ENCODE measurements at regions not wholly inside any gene's neighbourhood (a gene's known extent, or its start where the extent isn't known, plus 50 kb on each side); places are given as distances from the start of the nearest gene placed in this dataset.

DNA sequence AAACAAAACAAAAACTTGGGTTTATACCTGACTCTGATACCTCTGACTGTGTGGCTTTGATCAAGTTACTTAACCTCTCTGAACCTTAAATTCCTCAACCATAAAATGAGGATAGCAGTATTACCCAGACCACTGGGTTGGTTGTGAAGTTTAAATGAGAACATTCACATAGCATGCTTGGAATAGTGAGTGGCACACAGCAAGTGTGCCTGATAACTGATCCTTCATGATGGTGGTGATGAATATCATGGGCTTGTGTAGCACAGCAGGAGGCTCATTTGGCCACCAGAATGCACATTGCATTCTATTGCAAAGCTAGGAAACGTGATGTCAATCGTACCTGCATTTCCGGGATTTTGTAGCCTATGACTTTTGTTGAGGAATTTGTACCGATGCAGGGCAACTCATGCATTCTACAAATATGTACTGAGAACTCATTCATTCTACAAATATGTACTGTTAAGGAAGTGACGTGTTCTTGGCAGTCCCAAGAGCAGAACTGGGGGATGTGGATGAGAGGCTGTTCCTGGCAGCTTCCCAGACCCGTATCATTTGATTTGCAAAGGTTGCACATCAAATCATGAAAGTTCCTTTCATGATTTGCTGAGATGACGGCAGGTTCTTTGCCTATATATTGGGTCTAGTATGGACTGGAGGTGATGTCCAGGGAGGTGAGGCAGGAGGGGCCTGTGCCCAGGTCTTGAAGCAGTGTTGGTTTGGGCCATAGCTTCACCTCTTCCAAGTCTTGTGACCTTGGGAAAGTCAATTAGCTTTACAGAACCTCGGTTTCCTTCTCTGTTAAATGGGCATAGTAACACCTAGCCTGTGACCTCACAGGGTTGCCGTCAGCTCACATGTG lies 94.6 kb upstream of the SMNDC1 start:
- no peak for DNase-seq

GRCh38 chr10:110399965-110400933 lies 95.5 kb upstream of the SMNDC1 start:
- DNase-seq, result no peak

GRCh38 chr10:110401401-110402076 lies 96.2 kb upstream of the DUSP5 start:
- no peak for DNase-seq

DNA sequence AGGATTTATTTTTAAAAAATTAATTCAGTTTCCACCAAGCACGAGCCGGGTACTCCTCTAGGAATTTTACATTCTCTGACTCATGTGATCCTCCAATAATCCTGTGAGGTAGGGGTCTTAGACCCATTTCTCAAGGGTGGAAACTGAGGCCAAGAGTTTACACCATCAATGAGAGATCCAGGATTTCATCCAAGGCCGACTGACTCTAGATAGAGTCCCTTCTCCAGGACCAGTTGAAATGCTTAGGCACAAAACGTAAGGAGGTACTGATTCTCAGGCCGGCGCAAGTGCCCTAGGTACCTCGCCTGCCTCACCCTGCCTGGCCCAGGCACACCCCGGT lies 95.7 kb upstream of the DUSP5 start:
- no peak for DNase-seq

- DNase-seq, result no peak
Measured at GRCh38 chr10:110403593-110403992, 94.1 kb upstream of the DUSP5 start.

GRCh38 chr10:110404413-110404812 lies 93.3 kb upstream of the DUSP5 start:
- DNase-seq, result no peak

GRCh38 chr10:110404825-110405224 lies 92.9 kb upstream of the DUSP5 start:
- no peak for DNase-seq

DNA sequence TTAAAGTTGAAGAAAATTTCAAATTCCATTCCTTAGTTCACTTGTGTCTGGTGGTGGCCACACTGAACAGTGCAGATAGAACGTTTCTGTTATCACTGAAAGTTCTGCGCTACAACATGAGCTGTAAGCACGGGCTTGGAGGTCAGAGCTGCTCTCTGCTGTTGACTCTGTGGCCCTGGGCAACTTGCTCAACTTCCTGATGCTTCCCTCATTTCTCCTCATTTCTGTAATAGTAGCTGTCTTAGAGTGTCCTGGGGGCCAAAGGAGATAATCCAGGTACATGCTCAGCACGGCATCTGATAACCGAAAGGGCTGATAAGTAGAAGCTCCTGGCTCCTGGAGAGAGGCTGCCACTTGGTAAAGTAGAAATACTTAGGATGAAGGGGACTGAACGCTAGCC lies 92.3 kb upstream of the DUSP5 start:
- no peak for DNase-seq

GRCh38 chr10:110407301-110408170 lies 90.2 kb upstream of the DUSP5 start:
- DNase-seq, result no peak

DNA sequence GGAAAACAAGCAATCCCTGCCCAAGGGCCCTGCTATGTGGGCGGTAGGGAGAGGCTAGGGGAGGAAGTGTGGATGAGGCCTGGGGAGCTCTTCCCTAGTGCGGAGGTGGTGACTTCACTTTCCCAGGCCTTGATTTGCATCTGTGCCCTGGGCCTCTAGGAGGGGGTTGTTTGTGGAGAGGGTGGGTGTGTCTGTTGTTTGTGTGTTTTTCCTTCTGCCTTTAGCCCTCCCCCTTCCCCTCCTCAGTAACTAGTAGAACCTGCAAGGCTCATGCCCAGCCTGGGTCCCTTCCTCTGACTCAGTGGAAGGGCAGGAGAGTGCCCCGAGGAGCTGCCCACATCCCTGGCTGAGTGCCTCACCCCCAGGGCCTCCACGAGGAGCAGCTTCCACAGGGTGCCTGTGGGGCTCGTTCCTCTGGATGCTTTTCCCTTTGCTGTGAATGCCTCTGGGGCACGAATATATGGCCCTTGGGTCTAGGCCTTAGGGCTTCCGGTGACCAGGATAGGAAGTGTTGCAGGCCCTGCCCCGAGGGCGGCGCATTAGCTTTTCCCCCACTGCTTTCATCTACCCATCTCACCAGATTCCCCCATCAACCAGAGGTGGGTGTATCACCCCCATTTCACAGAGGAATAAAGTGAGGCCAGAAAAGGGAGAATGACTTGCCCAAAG lies 89.4 kb upstream of the DUSP5 start:
- no peak for DNase-seq

- DNase-seq, result no peak
Measured at GRCh38 chr10:110408943-110409342, 88.8 kb upstream of the DUSP5 start.

GRCh38 chr10:110409488-110409887 lies 88.2 kb upstream of the DUSP5 start:
- no peak for DNase-seq

DNA sequence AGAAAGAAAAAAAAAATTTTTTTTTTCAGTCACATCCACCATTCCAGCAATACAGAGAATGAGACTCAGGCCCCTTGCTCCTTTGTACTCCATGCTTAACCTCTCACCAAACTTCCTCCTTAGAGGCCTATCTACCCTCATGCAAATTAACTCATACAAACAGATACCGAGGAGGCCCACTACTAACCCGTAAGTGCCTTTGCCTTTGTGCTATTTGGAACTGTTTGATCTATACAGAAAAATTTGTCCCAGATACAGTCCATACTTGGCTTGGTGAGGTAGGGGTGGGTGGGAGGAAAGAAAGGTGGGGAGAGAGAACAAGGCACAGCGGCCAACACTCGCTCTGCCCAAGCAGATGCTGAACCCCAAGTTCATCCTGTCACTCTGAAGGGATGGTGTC lies 87.8 kb upstream of the DUSP5 start:
- DNase-seq, result no peak

DNA sequence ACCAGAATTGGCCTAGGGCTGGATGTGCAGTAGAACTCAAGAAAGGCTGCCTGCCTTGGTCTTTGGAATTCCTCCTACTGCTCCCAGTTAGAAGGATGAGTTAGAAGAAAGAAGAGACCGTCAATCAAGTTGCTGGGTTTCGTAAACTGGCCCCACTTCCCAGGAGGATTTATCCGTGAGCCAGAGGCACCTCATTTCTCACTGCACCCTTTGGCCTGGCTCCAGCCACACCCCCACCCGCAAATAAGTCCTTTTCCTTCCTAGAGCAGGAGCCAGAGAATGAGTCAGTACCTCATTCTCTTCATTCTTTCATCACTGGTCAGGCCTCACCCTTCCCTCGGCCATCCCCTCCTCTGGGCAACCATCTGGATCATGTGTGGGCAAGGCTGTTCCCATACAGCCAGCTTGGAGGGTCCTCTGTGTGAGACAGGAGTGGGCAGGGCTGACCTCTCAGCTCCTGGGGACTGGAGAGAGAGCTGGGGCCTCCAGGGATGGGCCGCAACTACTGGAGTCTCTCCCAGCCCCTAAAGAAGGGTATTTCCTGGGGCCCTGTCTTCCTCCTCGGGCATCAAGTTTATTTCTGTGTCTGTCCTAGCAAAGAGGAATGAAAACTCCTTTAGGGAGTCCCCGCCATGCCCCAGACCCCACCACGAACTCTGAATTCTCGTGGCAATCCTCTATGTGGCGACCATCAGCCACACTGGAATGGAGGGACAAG lies 87.2 kb upstream of the DUSP5 start:
- DNase-seq, result no peak

GRCh38 chr10:110411047-110411410 lies 86.7 kb upstream of the DUSP5 start:
- DNase-seq, result no peak

- DNase-seq, result no peak
Measured at GRCh38 chr10:110413049-110413783, 84.5 kb upstream of the DUSP5 start.

GRCh38 chr10:110413903-110414547 lies 83.7 kb upstream of the DUSP5 start:
- no peak for DNase-seq

GRCh38 chr10:110414548-110415309 lies 83.0 kb upstream of the DUSP5 start:
- DNase-seq, result peak; percentile 77

GRCh38 chr10:110415809-110416208 lies 81.9 kb upstream of the DUSP5 start:
- no peak for DNase-seq

All from activated CD4-positive, alpha-beta T cell treated with anti-CD3 and anti-CD28 coated beads, Interleukin-2, amount 50 U/mL, for 1 hour (primary cell).